Kidney glomerular epithelial cell (primary cell): ENCODE measurements at regions not wholly inside any gene's neighbourhood (a gene's known extent, or its start where the extent isn't known, plus 50 kb on each side); places are given as distances from the start of the nearest gene placed in this dataset.
"Not testable (repeated sequence)": the region's sequence is repeated elsewhere in the genome, so short reads cannot be mapped to it uniquely, and the experiment has no call there.

Source experiments
- DNase-seq: peaks from one replicate; lab custom pipeline; 2025; lab: John Stamatoyannopoulos, UW

DNA sequence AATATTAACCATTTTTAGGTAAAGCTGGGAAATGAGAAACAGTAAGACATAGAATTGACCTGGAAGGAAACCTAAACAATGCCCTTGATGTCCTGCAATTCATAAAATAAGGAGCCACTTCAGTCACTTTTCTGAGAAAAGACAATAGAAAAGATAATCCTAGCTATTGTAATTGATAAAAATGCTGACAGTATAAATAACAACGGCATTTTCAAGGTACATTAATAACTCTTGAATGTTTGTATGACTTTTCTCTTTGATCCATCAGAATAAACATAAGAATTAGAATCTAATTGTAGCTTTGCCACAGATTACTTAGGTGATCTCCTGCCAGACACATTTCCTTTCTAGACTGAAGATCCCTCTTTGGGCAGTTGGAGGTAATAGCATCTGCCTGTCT lies 719.5 kb downstream of the SLC4A3 start:
- no peak for DNase-seq

DNA sequence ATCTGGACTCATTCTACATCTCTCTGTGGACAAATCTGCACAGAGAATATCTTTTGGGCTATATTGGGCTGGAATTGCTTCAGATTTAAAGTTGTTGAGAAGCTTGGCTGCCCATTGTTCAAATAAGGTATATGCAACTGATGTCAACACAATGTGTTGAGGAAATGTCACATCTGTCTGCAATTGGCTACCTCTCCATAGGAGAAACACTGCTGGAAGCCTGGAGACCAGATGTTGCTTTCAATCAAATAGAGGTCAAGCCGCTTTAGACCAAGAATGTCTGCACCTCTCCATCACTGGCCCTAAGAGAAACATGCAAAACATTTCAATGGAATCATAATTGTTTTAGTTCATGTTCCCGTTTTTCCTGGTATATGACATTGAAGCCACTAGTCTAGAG lies 720.2 kb downstream of the SLC4A3 start:
- DNase-seq = no peak

DNA sequence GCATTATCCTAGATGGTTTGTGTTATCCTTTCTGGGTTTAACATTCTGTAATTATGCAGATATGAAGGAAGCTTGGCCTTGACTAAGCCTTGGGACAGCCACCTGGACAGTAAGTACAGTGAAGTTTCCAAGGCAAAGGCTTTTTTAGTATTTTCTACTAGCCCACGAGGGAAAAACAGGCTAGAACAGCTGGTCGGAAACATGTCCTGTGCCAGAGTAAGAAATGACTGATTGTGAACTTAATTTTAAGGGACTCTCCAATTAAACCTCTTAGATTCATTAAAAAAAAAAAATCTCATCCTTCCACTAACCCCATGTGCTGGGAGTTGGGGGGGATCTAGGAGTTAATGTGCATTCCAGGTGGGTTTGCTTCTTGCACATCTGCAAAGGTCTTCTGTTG lies 720.8 kb downstream of the SLC4A3 start:
- no peak for DNase-seq

DNA sequence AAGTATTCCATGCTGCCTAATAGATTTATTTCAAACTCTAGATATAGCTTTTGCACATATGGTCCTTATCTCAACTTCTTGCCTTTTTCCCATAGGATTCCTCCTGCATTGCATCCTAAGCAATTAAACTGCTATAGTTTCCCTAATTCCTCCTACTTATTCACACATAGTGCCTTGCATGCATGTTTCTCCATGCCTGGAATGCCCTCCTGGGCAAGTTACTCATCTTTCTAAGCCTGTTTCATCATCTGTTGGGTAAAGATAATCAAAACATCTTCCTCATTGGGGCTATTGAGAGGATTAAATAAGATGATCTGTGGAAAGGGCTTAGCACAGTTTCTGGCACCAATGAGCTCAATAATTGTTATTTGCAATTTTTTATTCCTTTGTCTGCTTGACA lies 726.5 kb downstream of the SLC4A3 start:
- no peak for DNase-seq

DNA sequence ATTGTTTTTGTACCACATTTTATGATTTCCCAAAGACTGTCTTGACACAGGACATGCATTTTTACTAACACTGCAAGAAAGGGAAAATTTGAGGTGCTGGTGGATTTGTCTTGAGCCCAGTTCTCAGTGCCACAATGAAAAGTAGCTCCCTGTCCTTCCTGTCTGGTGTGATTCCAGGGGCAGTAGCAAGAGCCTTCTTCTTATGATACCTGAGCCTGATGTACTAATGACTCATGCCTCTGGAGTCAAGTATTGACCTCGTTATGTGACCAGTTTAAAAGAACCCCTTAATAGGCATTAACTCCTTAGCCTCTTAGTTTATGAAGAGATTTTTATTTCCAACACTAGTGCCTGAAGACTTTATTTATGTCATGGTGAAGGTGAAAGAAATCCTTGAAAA lies 728.6 kb downstream of the SLC4A3 start:
- DNase-seq = no peak

DNA sequence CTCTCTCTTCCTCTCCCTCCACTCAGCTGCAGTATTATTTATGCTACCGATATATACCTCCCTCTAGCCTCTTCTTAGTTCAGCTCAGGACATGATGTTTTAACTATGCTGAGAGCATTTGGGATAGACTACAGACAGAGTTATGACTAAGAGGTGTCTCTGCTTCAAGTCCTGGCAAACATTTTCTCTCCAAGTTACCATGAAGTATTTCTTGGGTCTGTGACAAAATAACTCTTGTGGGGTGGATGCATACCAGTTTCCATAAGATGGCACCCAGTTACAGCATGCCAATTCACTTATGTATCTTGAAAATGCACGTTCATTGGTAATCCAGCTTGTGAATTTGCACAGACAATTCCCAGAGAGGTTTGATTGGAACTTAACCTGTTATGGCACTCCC lies 737.6 kb downstream of the SLC4A3 start:
- no peak for DNase-seq

DNA sequence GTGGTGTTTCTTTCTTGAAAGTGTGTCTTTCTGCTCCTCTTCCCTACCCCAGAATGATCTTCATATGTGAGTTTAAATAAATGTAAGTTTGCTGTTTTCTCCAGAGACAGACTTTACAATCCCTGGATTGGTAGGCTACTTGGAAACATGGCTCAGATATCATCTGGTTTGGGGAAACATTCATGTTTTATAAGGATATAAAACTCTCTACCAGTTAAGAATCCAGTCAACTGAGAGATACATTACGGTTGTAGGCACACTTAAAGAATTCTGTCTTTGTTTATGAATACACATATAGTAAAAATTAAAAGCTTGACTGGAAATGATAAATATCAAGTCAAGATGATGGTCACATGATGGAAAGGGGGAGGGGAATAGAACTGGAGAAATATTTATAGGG lies 739.3 kb downstream of the SLC4A3 start:
- no peak for DNase-seq

DNA sequence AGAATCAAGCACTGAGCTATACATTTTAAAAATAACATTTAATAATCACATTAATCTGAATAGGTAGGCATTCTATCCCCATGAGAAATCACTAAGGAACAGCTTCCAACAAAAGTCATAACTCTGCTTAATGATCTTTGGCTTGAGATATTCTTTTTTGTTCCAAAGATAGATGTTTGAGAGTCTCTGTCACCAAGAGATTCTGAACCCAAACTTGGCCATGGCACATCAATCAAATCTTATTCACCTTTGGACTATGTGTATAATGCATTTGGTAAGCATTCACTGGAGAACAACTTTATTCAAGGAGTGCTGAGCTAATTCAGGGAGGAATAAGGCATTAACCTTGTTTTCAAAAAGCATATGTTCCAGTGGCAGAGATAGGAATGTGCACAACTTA lies 743.3 kb downstream of the SLC4A3 start:
- DNase-seq = no peak

DNA sequence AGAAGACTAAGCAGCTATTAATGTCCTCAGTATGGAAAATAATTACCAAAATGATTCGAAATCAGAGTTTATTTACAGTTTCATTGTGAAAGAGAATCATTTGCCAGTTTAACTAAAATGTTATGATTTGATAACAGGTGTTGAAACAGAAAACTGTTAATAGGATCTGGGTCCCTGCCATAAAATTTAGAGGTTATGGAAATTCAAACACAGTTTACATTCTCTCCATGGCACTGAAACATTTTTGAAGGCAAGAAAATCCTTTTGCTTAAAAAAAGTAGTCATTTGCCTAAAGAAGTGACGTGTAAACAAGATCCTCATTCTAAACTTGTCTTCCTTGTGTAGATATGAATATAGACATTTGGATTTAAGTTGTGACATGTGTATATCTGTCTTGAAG lies 743.8 kb downstream of the SLC4A3 start:
- DNase-seq = no peak

DNA sequence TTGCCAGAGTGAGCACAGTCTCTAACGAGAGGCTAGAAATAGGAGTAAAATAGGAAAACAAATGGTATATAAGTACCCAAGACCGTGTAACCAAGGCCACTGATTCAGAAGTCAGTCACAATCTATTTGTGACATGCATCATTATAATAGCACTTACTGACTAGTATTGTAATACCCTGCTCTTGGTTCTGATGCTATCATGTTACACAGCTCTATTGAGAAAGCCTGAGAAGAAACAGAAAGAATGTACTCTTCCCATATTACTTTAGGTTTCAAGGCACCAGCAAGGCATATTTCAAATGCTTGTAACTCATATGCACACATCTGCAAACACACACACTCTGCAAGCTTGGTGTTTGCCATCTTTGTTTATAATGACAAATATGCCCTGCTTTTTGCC lies 746.4 kb downstream of the SLC4A3 start:
- DNase-seq = no peak

DNA sequence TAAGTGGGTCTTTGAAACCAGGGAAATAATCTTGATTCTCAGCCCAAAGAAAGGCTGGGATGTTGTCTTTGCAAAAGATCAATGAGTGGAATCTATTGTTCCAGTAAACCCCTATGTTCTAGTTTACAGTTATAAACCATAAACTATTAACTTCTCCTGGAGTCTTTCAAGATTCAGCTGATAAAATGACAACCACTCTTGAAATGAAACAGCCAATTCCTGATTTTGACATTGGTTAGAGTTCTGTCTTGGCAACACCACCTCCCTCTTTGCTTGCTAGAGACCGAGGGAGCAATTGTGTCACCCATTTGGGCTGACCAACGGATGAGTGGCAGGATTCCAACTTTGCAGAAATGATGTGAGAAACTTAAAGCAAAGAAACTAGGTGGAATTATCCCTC lies 746.9 kb downstream of the SLC4A3 start:
- DNase-seq = no peak

DNA sequence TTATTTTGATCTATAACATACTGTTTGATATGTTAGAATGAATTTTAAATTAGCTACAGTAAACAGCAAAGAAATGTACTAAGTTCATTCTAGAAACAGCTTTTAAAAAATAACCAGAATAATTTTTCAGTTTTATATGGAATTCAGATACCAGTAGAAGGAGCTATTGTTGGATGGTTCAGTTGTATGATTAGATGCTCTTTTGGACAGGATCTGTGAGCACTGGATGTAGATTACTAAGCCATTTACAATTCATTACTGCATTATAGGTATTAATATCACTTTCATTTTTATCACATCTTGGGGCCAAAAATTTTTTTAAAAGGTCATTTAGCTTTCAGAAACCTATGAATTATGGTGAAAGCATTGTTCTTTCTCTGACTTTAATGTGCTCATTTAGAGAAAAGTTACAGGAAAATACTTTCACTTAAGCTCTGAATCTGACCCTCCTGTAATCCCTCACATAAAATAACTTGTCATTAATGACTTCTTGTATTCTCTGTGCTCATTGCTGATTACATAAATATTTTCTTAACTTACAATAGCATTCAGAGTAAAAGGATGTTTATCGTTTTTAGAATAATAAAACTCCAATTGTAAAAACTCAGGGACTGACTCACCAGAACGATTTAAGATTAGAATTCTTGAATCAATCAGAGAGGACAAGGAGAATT lies 750.2 kb downstream of the SLC4A3 start:
- DNase-seq = no peak

DNA sequence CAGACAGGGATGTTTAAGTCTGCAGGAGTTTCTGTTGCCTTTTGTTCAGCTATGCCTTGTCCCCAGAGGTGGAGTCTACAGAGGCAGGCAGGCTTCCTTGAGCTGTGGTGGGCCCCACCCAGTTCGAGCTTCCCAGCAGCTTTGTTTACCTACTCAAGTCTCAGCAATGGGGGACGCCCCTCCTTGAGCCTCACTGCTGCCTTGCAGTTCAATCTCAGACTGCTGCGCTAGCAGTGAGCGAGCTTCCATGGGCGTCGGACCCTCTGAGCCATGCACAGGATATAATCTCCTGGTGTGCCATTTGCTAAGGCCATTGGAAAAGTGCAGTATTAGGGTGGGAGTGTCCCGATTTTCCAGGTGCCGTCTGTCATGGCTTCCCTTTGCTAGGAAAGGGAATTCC lies 760.3 kb downstream of the SLC4A3 start:
- not testable (repeated sequence) for DNase-seq

DNA sequence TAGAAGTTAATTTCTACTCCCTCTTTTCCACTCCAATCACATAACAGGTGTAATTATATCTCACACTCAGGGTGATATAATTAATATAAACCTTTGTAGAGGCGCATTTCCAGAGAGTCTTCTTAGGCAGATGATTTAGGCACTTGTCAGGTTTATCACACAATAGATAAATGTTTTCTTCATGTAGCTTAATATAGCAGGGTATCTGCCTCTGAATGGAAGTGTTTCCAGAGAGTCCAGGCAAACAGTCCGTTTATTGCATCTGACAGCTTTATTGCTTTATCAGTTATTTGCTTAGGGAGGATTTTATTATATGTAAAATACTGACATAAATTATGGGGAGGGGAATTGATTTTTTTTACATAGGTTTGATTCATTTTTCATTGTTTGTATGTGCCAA lies 766.3 kb downstream of the SLC4A3 start:
- DNase-seq = no peak

DNA sequence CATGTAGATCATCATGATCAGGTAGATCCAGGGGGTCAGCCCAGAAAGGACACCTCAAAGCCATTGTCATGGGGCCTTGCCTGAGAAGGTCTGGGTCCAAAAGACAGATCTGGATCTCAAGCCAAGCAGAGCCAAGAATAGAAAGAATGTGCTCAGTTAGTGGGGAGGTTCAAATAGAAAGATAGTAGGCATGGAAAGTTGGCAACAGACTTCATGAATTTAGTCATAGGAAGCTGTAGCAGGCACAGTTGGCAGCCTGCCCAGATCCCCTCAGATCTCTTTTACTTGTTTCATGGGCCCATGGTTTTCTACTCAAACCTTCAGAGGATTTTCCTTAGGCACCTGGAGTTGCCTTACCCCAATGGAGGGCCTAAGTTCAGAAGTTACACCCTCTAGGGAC lies 767.0 kb downstream of the SLC4A3 start:
- DNase-seq = peak; percentile 36

DNA sequence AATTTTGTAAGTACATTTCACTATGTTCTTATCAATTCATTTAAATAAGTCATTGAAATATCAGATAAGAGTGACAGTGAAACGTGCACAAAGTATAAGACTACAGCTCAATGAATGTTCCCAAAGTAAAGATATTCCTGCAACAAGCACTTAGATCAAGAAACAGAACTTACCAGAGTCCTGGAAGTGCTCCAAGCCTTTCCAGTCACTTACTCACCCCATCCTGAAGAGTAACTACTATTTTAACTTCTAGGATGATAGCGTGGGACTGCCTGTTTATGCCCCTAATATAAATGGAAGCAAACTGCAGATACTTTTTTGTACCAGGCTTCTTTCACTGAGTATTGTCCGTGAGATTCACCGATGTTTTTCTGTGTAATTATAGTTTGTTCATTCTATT lies 768.9 kb downstream of the SLC4A3 start:
- no peak for DNase-seq

DNA sequence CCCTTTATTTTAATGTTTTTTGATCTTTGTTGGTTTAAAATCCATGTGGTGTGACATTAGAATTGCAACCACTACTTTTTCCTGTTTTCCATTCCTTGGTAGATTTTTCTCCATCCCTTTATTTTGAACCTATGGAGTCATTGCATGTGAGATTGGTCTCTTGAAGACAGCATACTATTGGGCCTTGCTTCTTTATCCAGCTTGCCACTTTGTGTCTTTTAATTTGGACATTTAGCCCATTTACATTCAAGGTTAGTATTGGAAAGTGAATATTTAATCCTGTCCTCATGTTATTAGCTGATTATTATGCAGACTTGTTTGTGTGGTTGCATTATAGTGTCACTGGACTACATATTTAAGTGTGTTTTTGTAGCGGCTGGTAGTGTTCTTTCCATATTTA lies 782.9 kb downstream of the SLC4A3 start:
- DNase-seq = no peak

DNA sequence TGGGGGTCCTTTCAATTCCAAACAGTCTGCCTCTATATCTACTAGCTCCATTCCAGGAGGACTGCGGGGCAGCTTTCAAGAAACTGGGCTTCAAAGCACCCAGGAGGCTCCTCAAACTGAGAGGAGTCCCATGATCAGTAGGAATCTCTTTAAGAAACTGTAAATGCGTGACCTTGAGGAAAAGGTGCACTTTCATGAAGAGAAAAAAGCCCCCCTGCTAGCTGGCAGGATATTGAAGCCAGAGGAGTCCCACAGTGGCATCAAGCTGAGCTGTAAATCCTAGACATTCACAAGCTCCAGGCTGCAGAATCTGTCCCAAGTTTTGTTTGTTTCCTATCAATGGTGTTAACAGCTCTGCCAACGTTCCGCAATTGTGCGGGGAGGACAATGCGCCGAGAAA lies 790.1 kb downstream of the SLC4A3 start:
- no peak for DNase-seq

DNA sequence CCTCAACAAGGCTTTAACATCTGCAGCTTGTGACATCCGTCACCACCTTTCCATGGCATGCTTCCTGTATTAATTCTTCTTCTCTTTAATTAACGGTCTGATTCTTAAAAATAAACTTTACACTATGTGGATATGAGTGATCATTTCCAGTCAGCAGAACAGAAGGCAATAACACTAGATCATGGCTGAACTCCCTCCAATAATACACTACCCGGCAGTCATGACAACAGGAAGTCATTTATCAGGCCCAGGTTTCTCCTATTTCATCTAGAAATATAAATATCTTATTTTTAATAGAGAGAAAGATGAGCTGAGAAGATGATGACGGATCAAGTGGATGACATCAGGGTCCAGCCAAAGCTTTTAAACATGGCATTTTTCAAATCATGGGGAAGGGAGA lies 792.2 kb downstream of the SLC4A3 start:
- DNase-seq = no peak

DNA sequence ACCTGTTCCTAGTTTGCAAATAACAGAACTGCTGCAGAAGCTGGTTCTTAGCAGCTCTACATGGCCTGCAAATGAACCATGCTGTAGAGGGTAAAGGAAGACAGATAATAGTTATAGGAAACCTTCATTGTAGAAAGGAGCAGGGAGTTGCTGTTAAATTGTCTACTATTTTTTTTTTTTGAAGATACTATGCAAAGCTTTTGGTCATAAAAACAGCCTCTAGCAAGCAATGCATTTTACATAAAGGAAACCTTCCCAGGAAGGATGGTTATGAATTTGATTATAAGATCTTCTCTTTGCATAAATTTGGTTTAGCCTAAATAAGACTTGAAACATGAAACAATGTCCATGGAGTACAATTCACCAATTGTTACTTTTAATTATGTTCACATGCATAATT lies 793.4 kb downstream of the SLC4A3 start:
- no peak for DNase-seq

DNA sequence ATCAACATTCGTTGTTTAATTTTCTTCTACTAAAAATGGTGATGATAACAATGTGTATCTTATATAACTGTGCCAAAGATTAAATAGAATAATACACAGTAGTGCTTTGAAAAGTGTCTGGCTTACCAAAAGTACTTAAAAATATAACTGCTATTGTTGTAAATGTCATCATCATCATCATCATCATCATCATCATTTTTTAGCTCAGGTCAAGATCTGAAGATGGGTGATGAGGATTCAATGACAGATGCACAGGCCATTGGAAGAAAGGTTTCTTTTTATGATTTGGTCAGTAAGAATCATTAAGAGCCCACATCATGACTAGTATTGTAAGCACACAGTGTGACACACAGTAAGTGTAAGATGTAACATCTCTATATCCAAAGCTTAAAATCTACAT lies 795.2 kb downstream of the SLC4A3 start:
- no peak for DNase-seq

DNA sequence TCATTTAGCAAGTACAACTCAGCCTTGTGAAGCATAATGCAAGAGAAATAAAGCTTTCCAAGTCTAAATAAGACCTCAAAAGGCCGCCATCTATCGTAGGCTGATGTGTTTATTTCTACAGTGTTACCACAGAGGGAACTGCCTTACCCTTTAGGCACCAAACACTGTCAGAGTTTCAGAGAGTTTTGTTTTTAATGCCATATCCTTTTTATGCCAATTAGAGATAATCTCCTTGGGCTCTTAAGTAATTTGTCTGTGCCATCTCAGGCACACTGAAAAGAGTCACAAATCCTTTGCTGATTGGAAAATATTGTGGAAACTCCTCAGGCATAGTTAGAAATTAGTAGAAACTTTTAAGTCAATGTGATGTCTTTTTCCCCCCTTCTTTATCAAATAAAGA lies 797.1 kb downstream of the SLC4A3 start:
- DNase-seq = no peak

DNA sequence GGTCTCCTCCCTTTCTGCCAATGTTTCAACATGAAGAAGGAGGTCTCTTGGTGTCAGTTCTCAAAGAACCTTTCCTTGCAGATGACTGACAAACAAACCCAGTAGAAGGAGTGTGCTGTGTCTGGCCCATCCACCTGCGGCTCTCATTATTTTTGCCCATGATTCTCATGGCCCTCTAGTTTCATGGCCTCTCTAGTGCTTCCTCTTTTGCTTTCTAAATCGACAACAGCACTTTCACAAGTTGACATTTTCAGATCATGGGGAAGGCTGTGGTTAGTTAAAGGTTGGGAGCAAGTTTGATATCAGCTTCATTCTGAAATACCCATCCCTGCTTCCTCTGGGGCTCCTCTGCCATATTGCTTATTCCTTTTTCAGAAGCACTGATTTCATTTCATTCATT lies 805.2 kb downstream of the SLC4A3 start:
- no peak for DNase-seq

DNA sequence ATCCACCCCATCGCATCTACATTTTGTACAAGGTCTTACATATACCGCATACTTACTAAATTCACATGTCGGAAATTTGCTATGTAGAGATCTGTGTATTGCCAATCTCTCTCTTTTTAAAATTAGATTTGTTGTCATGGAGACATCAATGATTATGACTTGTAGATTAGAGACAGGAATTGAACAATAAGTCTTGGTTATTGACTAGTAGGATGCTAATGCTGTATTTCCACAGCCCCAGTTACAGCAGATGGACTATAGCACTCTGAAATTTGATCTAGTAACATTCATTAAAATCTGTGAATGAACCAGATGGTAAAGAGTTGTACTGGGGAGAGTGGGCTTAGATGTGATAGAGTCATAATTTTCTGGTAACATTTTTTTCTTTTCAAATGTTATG lies 805.7 kb downstream of the SLC4A3 start:
- DNase-seq = no peak

DNA sequence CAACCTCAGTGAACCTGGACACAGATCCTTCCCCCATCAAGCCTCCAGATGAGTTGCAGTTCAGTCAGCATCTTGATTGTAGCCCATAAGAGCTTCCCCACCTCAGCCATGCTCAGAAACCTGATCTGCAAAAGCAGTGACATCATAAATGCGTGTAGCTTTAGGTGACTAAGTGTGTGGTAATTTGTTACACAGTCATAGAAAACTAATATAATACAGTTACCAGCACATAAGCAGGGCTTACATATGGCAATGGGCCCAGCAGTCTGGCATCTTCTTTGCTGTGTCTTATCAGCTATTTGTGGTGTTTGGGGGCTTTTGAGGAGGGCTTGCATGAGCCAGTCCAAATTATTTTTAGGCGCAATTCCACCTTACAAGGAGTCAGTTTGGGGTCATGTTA lies 807.0 kb downstream of the SLC4A3 start:
- no peak for DNase-seq
